CD8-positive, alpha-beta memory T cell (primary cell): ENCODE measurements at regions not wholly inside any gene's neighbourhood (a gene's known extent, or its start where the extent isn't known, plus 50 kb on each side); places are given as distances from the start of the nearest gene placed in this dataset.

Experiments used
- CTCF ChIA-PET: fragments of 350-600 bp; sonication (Branson Sonifier 250); formaldehyde crosslinking; loops from one replicate; lab custom pipeline; 2021; ENCODE audit warnings: antibody characterized with exemption; lab: Charles Lee
- POLR2A ChIA-PET: fragments of 350-600 bp; sonication (Branson Sonifier 250); formaldehyde crosslinking; loops from one replicate; lab custom pipeline; 2021; ENCODE audit warnings: antibody characterized with exemption; lab: Charles Lee
- DNase-seq, 5 donors: peaks; one replicate each; pipeline versions ENCODE4 v3.0.0 to v3.0.0-alpha.2; 2020 to 2022; ENCODE audit warnings: mixed read lengths in 1 of 5
- H3K27ac ChIP-seq: one replicate; pipeline ENCODE4 v1.7.0; 2013; ENCODE audit warnings: low read depth, mild to moderate bottlenecking, low read length, moderate library complexity
- H3K27me3 ChIP-seq: 2 replicates; pipeline ENCODE4 v1.7.0; 2013; ENCODE audit warnings: low read length, mild to moderate bottlenecking; ENCODE audit not compliant: insufficient read depth, poor library complexity, severe bottlenecking
- H3K36me3 ChIP-seq: 2 replicates; pipeline ENCODE4 v1.7.0; 2013; ENCODE audit warnings: mild to moderate bottlenecking, low read length, moderate library complexity; ENCODE audit not compliant: insufficient read depth
- H3K4me1 ChIP-seq: 2 replicates; pipeline ENCODE4 v1.7.0; 2013; ENCODE audit warnings: mild to moderate bottlenecking, low read length, moderate library complexity; ENCODE audit not compliant: insufficient read depth
- H3K4me3 ChIP-seq: 2 replicates; pipeline ENCODE4 v1.7.0; 2013; ENCODE audit warnings: mild to moderate bottlenecking, low read length
- H3K9me3 ChIP-seq: 2 replicates; pipeline ENCODE4 v1.7.0; 2013; ENCODE audit warnings: mild to moderate bottlenecking, low read length
- H3K27ac Mint-ChIP-seq, 8 donors: one replicate each; pipeline ENCODE4 v1.8.0; 2020 to 2021; ENCODE audit warnings: mixed read lengths in 8 of 8, mild to moderate bottlenecking in 6 of 8, inconsistent platforms in 3 of 8, moderate library complexity in 3 of 8
- H3K27me3 Mint-ChIP-seq, 2 donors: one replicate each; pipeline ENCODE4 v1.8.0; 2020 to 2021; ENCODE audit warnings: mixed read lengths in 2 of 2, mild to moderate bottlenecking in 1 of 2, moderate library complexity in 1 of 2
- H3K36me3 Mint-ChIP-seq, 3 donors: one replicate each; pipeline ENCODE4 v1.8.0; 2020 to 2021; ENCODE audit warnings: mixed read lengths in 3 of 3, inconsistent platforms in 1 of 3, mild to moderate bottlenecking in 1 of 3
- H3K4me1 Mint-ChIP-seq, 3 donors: one replicate each; pipeline ENCODE4 v1.8.0; 2020 to 2021; ENCODE audit warnings: mixed read lengths in 3 of 3, inconsistent platforms in 1 of 3, mild to moderate bottlenecking in 1 of 3
- H3K4me3 Mint-ChIP-seq, 7 donors: one replicate each; pipeline ENCODE4 v1.8.0; 2020 to 2021; ENCODE audit warnings: mixed read lengths in 7 of 7, mild to moderate bottlenecking in 6 of 7, moderate library complexity in 4 of 7, inconsistent platforms in 2 of 7
- H3K9me3 Mint-ChIP-seq, 5 donors: one replicate each; pipeline ENCODE4 v1.8.0; 2020 to 2022; ENCODE audit warnings: mixed read lengths in 5 of 5, mild to moderate bottlenecking in 3 of 5, moderate library complexity in 2 of 5, inconsistent platforms in 1 of 5

DNA sequence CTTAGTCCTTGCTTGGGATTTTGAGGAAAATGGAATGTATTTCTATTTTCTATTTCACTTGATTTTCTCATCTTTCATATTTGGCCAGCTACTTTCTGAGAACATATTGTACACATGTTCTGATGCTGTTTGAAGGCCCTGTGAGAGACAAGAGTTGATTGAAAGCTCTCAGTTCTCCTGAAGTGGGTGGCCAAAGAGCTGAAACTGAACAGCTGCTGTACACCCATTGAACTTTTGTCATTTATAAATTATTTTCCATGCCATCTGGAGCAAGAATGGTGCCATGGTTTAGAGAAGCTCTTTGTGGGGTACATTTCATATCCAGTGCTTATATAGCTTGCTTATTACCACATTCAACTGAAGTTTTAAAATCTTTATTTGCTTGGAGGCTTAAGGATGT lies 298.3 kb downstream of the PRL start:
- ChIA-PET CTCF (no interaction called here), POLR2A (no interaction called here)
- Mint-ChIP-seq H3K27ac (no peak overlapping the region), H3K9me3 (no peaks in the 10 kb centered on the region), H3K4me1 (no peaks in the 10 kb centered on the region), H3K36me3 (no peaks in the 10 kb centered on the region), H3K4me3 (no peak overlapping the region), H3K27me3 (no peaks in the 10 kb centered on the region)
- no peaks in the 10 kb centered on the region for H3K4me1 ChIP-seq
- H3K27me3 ChIP-seq, result no peaks in the 10 kb centered on the region
- H3K27ac ChIP-seq, result no peak overlapping the region
- no peak overlapping the region for H3K4me3 ChIP-seq
- no peak for DNase-seq
- H3K9me3 ChIP-seq, result no peaks in the 10 kb centered on the region
- H3K36me3 ChIP-seq, result no peaks in the 10 kb centered on the region

- H3K27ac ChIP-seq, result no peak overlapping the region
- Mint-ChIP-seq H3K36me3 (no peaks in the 10 kb centered on the region), H3K27me3 (no peaks in the 10 kb centered on the region), H3K4me3 (no peak overlapping the region), H3K4me1 (no peaks in the 10 kb centered on the region), H3K9me3 (no peaks in the 10 kb centered on the region), H3K27ac (no peak overlapping the region)
- POLR2A ChIA-PET, result no interaction called here
- no peaks in the 10 kb centered on the region for H3K9me3 ChIP-seq
- H3K4me3 ChIP-seq, result no peak overlapping the region
- no peak for DNase-seq
- H3K4me1 ChIP-seq, result no peaks in the 10 kb centered on the region
- no peaks in the 10 kb centered on the region for H3K36me3 ChIP-seq
- CTCF ChIA-PET, result no interaction called here
- H3K27me3 ChIP-seq, result no peaks in the 10 kb centered on the region
Observed at GRCh38 chr6:21999012-21999528, 297.8 kb downstream of the PRL start.

- POLR2A ChIA-PET, result no interaction called here
- CTCF ChIA-PET, result no interaction called here
- Mint-ChIP-seq H3K9me3 (no peaks in the 10 kb centered on the region), H3K27me3 (no peaks in the 10 kb centered on the region), H3K4me1 (no peaks in the 10 kb centered on the region), H3K4me3 (no peak overlapping the region), H3K27ac (peak overlapping the region in 1 of 8 donors; percentile 14), H3K36me3 (no peaks in the 10 kb centered on the region)
- H3K36me3 ChIP-seq, result no peaks in the 10 kb centered on the region
- no peak for DNase-seq
- no peaks in the 10 kb centered on the region for H3K4me1 ChIP-seq
- no peak overlapping the region for H3K27ac ChIP-seq
- H3K27me3 ChIP-seq, result no peaks in the 10 kb centered on the region
- no peaks in the 10 kb centered on the region for H3K9me3 ChIP-seq
- no peak overlapping the region for H3K4me3 ChIP-seq
Observed at GRCh38 chr6:21999741-22000140, 297.1 kb downstream of the PRL start.

- H3K36me3 ChIP-seq, result no peaks in the 10 kb centered on the region
- no peak overlapping the region for H3K4me3 Mint-ChIP-seq
- H3K27me3 Mint-ChIP-seq, result no peaks in the 10 kb centered on the region
- no peaks in the 10 kb centered on the region for H3K4me1 Mint-ChIP-seq
- no peaks in the 10 kb centered on the region for H3K36me3 Mint-ChIP-seq
- no peak overlapping the region for H3K27ac Mint-ChIP-seq
- POLR2A ChIA-PET, result no interaction called here
- H3K4me1 ChIP-seq, result no peaks in the 10 kb centered on the region
- CTCF ChIA-PET, result no interaction called here
- no peak overlapping the region for H3K4me3 ChIP-seq
- DNase-seq, result no peak
- H3K27ac ChIP-seq, result no peak overlapping the region
- H3K27me3 ChIP-seq, result no peaks in the 10 kb centered on the region
- H3K9me3 ChIP-seq, result no peaks in the 10 kb centered on the region
- H3K9me3 Mint-ChIP-seq, result no peaks in the 10 kb centered on the region
Observed at GRCh38 chr6:22001396-22002027, 295.3 kb downstream of the PRL start.

- no peaks in the 10 kb centered on the region for H3K4me1 ChIP-seq
- Mint-ChIP-seq H3K36me3 (no peaks in the 10 kb centered on the region), H3K9me3 (no peaks in the 10 kb centered on the region), H3K27me3 (no peaks in the 10 kb centered on the region), H3K4me1 (no peaks in the 10 kb centered on the region), H3K27ac (no peak overlapping the region), H3K4me3 (no peak overlapping the region)
- no peaks in the 10 kb centered on the region for H3K27me3 ChIP-seq
- DNase-seq, result no peak
- H3K9me3 ChIP-seq, result no peaks in the 10 kb centered on the region
- no peak overlapping the region for H3K4me3 ChIP-seq
- no peak overlapping the region for H3K27ac ChIP-seq
- ChIA-PET POLR2A (no interaction called here), CTCF (interaction anchor here (1.3 kb wide), 1 partner anchor 11 kb away, joined by 4 read pairs; no protein-coding TSS in a partner anchor)
- H3K36me3 ChIP-seq, result no peaks in the 10 kb centered on the region
Observed at GRCh38 chr6:22003287-22003686, 293.5 kb downstream of the PRL start.

DNA sequence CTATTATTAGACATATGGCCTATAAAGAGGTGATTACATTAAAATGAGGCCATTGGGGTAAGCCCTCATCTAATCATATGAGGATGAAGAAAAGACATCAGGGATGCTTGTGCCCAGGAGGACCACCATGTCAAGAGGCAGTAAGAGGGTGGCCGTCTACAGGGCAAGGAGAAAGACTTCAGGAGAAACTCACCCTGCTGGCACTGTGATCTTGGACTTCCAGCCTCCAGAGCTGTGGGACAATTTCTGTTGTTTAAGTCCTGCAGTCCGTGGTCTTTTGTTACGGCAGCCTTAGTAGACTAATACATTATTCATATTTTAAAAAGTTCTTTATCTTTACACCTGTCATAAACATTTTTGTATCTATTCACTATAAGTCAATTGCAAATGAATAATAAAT lies 290.0 kb downstream of the PRL start:
- Mint-ChIP-seq H3K9me3 (no peaks in the 10 kb centered on the region), H3K27me3 (no peaks in the 10 kb centered on the region), H3K4me1 (no peaks in the 10 kb centered on the region), H3K36me3 (no peaks in the 10 kb centered on the region), H3K4me3 (no peak overlapping the region), H3K27ac (no peak overlapping the region)
- no peak for DNase-seq
- ChIA-PET CTCF (no interaction called here), POLR2A (no interaction called here)
- no peaks in the 10 kb centered on the region for H3K27me3 ChIP-seq
- H3K4me1 ChIP-seq, result no peaks in the 10 kb centered on the region
- H3K36me3 ChIP-seq, result no peaks in the 10 kb centered on the region
- no peak overlapping the region for H3K27ac ChIP-seq
- H3K9me3 ChIP-seq, result no peaks in the 10 kb centered on the region
- no peak overlapping the region for H3K4me3 ChIP-seq

DNA sequence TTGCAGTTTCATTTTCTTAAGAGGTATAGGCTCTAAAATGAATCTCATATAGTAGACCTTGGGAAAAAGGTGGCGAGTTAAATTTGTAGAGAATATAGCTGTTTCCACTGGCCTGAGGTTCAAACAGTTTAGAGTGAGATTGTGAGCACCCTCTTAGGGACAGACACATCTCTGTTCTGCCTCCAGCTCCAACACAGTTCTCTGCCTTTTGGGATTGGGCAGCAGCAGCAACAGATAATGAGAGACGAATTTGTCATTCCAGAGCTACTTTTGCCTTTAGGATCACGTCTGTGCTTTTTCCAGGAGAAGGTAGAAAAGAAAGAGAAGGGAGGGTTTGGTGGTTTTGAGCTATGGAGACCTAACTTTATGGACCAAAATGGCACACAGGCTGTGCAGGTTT lies 289.4 kb downstream of the PRL start:
- no peaks in the 10 kb centered on the region for H3K36me3 Mint-ChIP-seq
- H3K9me3 ChIP-seq, result no peaks in the 10 kb centered on the region
- H3K4me1 Mint-ChIP-seq, result no peaks in the 10 kb centered on the region
- H3K27me3 ChIP-seq, result no peaks in the 10 kb centered on the region
- no peak overlapping the region for H3K4me3 ChIP-seq
- POLR2A ChIA-PET, result no interaction called here
- no peak overlapping the region for H3K27ac Mint-ChIP-seq
- DNase-seq, result no peak
- H3K4me1 ChIP-seq, result no peaks in the 10 kb centered on the region
- no peaks in the 10 kb centered on the region for H3K36me3 ChIP-seq
- no peaks in the 10 kb centered on the region for H3K9me3 Mint-ChIP-seq
- H3K27me3 Mint-ChIP-seq, result no peaks in the 10 kb centered on the region
- no peak overlapping the region for H3K27ac ChIP-seq
- no peak overlapping the region for H3K4me3 Mint-ChIP-seq
- CTCF ChIA-PET, result no interaction called here

DNA sequence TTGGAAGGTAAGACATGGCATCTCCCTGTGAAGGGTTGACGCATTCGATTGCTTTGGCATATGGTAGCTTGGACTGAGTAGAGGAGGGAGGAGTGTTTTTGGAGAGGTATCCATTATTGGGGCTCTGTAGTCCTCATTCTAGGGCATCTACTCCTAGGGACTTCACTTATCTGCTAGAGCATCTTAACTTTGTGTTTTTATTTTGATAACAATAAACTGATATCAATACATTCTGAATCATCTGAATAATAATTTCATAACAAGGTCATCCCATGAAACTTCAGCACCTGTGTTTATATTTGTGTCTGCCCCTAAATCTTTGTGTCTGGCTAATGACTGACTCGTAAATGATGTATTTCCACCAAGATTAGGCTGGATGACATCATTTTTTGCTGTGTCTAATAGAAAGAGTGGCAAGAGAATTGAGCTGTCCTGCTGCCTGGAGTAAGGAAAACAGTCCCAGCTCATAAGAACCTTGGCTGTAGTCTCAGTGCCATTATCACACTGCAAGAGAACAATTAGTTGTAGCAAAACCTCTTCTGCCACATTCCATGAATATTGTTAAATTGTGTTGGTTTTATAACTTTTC lies 288.5 kb downstream of the PRL start:
- H3K36me3 Mint-ChIP-seq, result no peaks in the 10 kb centered on the region
- ChIA-PET CTCF (no interaction called here), POLR2A (no interaction called here)

More for the DNA sequence above, 288.5 kb downstream of the PRL start:
- no peak overlapping the region for H3K4me3 ChIP-seq
- DNase-seq, result no peak
- Mint-ChIP-seq H3K27me3 (no peaks in the 10 kb centered on the region), H3K4me1 (no peaks in the 10 kb centered on the region), H3K4me3 (no peak overlapping the region), H3K9me3 (no peaks in the 10 kb centered on the region), H3K27ac (no peak overlapping the region)
- no peaks in the 10 kb centered on the region for H3K27me3 ChIP-seq
- H3K4me1 ChIP-seq, result no peaks in the 10 kb centered on the region
- no peak overlapping the region for H3K27ac ChIP-seq
- H3K36me3 ChIP-seq, result no peaks in the 10 kb centered on the region
- no peaks in the 10 kb centered on the region for H3K9me3 ChIP-seq
